PFSK-1 (cell line): ENCODE measurements at regions not wholly inside any gene's neighbourhood (a gene's known extent, or its start where the extent isn't known, plus 50 kb on each side); places are given as distances from the start of the nearest gene placed in this dataset.

Experiments
- POLR2AphosphoS5 ChIP-seq: IDR thresholded peaks from 2 replicates; pipeline ENCODE4 v1.6.1; 2012; ENCODE audit warnings: low read depth, mild to moderate bottlenecking, control low read depth, low read length, moderate library complexity
- SIN3A ChIP-seq: IDR thresholded peaks from 2 replicates; pipeline ENCODE4 v1.6.1; 2012; ENCODE audit warnings: mild to moderate bottlenecking, low read length, moderate library complexity, borderline replicate concordance; ENCODE audit not compliant: insufficient read depth

DNA sequence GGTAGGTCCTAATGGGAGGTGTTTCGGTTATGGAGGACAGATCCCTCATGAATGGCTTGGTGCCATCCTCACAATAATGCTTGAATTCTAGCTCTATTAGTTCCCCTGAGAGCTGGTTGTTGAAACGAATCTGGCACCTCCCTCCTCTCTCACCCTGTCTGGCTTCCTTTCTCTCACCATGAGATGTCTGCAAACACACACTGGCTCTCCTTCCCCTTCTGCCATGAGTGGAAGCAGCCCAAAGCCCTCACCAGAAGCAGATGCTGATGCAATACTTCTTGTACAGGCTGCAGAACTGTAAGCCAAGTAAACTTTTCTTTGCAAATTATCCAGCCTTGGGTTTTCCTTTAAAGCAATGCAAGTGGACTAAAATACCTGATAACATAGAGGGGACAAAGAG lies 86.6 kb downstream of the RND3 start:
- TF ChIP-seq POLR2AphosphoS5 (no peak), SIN3A (no peak)
